BE2C (cell line): ENCODE measurements at regions not wholly inside any gene's neighbourhood (a gene's known extent, or its start where the extent isn't known, plus 50 kb on each side); places are given as distances from the start of the nearest gene placed in this dataset.

Source experiments
- DNase-seq: peaks from one replicate; pipeline ENCODE4 v3.0.0-alpha.2; 2020
- H3K27me3 ChIP-seq: fragments of 250-450 bp; sonication (Bioruptor Pico); 2 replicates; pipeline ENCODE4 v1.5.1; 2020; ENCODE audit warnings: mild to moderate bottlenecking
- H3K36me3 ChIP-seq: fragments of 250-450 bp; sonication (Bioruptor Pico); 2 replicates; pipeline ENCODE4 v1.5.1; 2020; ENCODE audit warnings: mild to moderate bottlenecking
- H3K4me1 ChIP-seq: fragments of 250-450 bp; sonication (Bioruptor Pico); 2 replicates; pipeline ENCODE4 v1.5.1; 2020
- H3K4me3 ChIP-seq: 2 replicates; pipeline ENCODE4 v1.5.1; 2011; ENCODE audit warnings: low read depth, low read length
- H3K9me3 ChIP-seq: fragments of 250-450 bp; sonication (Bioruptor Pico); 2 replicates; pipeline ENCODE4 v1.5.1; 2020
- TF ChIP-seq, protein P1 (sequence below): IDR thresholded peaks from 2 replicates; pipeline ENCODE4 v1.5.1; 2012; ENCODE audit warnings: mild to moderate bottlenecking, low read depth, low read length

GRCh38 chr20:17014756-17015366, 212.0 kb upstream of the PCSK2 start:
- no peaks in the 10 kb centered on the region for H3K9me3 ChIP-seq
- H3K36me3 ChIP-seq, result no peaks in the 10 kb centered on the region
- H3K4me3 ChIP-seq, result no peak overlapping the region
- no peaks in the 10 kb centered on the region for H3K4me1 ChIP-seq
- TF ChIP-seq, protein P1, sequence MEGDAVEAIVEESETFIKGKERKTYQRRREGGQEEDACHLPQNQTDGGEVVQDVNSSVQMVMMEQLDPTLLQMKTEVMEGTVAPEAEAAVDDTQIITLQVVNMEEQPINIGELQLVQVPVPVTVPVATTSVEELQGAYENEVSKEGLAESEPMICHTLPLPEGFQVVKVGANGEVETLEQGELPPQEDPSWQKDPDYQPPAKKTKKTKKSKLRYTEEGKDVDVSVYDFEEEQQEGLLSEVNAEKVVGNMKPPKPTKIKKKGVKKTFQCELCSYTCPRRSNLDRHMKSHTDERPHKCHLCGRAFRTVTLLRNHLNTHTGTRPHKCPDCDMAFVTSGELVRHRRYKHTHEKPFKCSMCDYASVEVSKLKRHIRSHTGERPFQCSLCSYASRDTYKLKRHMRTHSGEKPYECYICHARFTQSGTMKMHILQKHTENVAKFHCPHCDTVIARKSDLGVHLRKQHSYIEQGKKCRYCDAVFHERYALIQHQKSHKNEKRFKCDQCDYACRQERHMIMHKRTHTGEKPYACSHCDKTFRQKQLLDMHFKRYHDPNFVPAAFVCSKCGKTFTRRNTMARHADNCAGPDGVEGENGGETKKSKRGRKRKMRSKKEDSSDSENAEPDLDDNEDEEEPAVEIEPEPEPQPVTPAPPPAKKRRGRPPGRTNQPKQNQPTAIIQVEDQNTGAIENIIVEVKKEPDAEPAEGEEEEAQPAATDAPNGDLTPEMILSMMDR, result no peak
- DNase-seq, result no peak
- H3K27me3 ChIP-seq, result no peaks in the 10 kb centered on the region

DNA sequence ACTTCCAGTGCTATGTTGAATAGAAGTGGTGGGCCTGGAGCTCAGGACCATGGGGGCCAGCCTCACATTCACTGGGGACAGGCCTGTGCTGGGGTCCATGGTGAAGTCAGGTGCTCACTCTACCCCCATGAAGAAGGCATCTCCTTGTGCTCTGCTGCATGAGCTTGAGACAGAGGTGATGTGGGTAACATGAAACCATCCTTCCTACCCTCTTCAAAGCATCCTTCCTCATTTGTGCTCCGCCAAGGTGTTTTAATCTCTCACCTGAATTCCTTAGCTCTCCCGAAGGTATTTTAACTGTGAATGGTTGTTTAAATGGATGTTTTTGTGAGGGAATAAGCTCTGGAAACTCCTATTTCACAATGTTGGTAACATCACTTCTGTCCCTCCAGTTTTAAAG, 209.6 kb upstream of the PCSK2 start:
- TF ChIP-seq, protein P1, result no peak
- H3K36me3 ChIP-seq, result no peaks in the 10 kb centered on the region
- H3K4me1 ChIP-seq, result no peaks in the 10 kb centered on the region

GRCh38 chr20:17021481-17021880, 205.4 kb upstream of the PCSK2 start:
- TF ChIP-seq, protein P1, result no peak
- no peak for DNase-seq
- Histone ChIP-seq H3K9me3 (no peaks in the 10 kb centered on the region), H3K27me3 (0 out of 2 replicates have a peak, but pooled peaks cover 3% of the 10 kb centered on the region), H3K36me3 (no peaks in the 10 kb centered on the region), H3K4me1 (no peaks in the 10 kb centered on the region), H3K4me3 (no peak overlapping the region)

More for the DNA sequence above, 209.6 kb upstream of the PCSK2 start:
- no peaks in the 10 kb centered on the region for H3K27me3 ChIP-seq
- H3K4me3 ChIP-seq, result no peak overlapping the region
- H3K9me3 ChIP-seq, result no peaks in the 10 kb centered on the region
- DNase-seq, result no peak

GRCh38 chr20:17023036-17023435, 203.8 kb upstream of the PCSK2 start:
- H3K36me3 ChIP-seq, result no peaks in the 10 kb centered on the region
- no peaks in the 10 kb centered on the region for H3K9me3 ChIP-seq
- TF ChIP-seq, protein P1, result no peak
- H3K4me1 ChIP-seq, result no peaks in the 10 kb centered on the region
- H3K4me3 ChIP-seq, result no peak overlapping the region
- 0 out of 2 replicates have a peak, but pooled peaks cover 3% of the 10 kb centered on the region for H3K27me3 ChIP-seq
- no peak for DNase-seq

DNA sequence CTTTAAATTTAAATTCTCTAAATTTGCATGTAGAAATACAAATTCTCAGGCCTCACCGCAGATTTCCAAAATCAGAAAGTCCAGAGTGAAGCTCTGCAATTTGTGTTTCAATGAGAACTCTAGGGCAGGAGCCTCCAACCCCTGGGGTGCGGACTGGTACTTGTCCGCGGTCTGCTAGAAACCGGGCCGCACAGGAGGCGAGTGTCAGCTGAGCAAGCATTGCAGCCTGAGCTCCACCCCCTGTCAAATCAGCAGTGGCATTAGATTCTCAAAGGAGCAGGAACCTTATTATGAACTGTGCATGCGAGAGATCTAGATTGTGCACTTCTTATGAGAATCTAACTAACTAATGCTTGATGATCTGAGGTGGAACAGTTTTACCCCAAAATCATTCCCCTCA, 203.0 kb upstream of the PCSK2 start:
- H3K27me3 ChIP-seq, result 0 out of 2 replicates have a peak, but pooled peaks cover 3% of the 10 kb centered on the region
- H3K36me3 ChIP-seq, result no peaks in the 10 kb centered on the region
- no peaks in the 10 kb centered on the region for H3K9me3 ChIP-seq
- H3K4me3 ChIP-seq, result no peak overlapping the region
- DNase-seq, result no peak
- no peaks in the 10 kb centered on the region for H3K4me1 ChIP-seq
- TF ChIP-seq, protein P1, result no peak

DNA sequence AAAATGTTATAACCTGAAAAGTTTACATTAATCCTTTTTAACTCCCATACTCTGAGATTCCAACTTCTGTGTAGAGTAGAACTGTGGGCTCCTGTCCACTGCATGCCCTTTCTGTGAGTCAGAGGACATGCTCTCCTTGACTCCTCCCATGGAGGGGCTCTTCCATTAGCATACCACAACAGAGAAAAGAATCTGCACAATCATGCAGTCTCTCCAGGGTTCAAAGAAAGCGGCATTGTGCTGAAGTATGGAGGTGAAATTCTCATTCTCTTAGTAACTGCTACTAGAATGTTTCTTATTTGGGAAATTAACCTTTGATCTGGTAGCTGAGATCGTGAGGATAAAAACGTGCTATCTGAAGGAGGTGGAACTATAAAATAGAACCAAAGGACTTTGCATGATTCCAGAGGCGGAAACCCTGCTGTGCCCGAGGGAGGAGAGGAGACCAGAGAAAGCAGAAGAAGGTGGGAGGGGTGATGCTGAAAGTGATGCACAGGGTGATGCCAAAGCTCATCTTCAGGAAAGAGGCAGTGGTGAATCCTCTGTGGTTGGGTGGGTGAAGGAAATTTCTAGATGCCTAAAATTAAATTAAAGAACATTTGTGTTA, 202.2 kb upstream of the PCSK2 start:
- Histone ChIP-seq H3K9me3 (no peaks in the 10 kb centered on the region), H3K36me3 (no peaks in the 10 kb centered on the region), H3K4me1 (no peaks in the 10 kb centered on the region), H3K4me3 (no peak overlapping the region), H3K27me3 (0 out of 2 replicates have a peak, but pooled peaks cover 3% of the 10 kb centered on the region)
- TF ChIP-seq, protein P1, result no peak
- no peak for DNase-seq
